RCC 7860 (cell line): ENCODE measurements at regions not wholly inside any gene's neighbourhood (a gene's known extent, or its start where the extent isn't known, plus 50 kb on each side); places are given as distances from the start of the nearest gene placed in this dataset.
"Not testable (repeated sequence)": the region's sequence is repeated elsewhere in the genome, so short reads cannot be mapped to it uniquely, and the experiment has no call there.

Source experiments
- DNase-seq: peaks from one replicate; pipeline ENCODE4 v3.0.0-alpha.2; 2015; ENCODE audit warnings: low spot score
- FAIRE-seq: peaks from 2 replicates; lab custom pipeline; 2012; peaks lifted over from hg19 to GRCh38; lab: Jason Lieb, UNC

- FAIRE-seq (no peak), DNase-seq (no peak)
These were observed 286.6 kb downstream of the LIG4 start for GRCh38 chr13:107928762-107929161.

- no peak for FAIRE-seq
These were observed 287.8 kb downstream of the LIG4 start for GRCh38 chr13:107927557-107927956.

GRCh38 chr13:107926515-107926914 lies 288.8 kb downstream of the LIG4 start:
- FAIRE-seq, DNase-seq: not testable (repeated sequence)

More at GRCh38 chr13:107927557-107927956, 287.8 kb downstream of the LIG4 start:
- no peak for DNase-seq

- DNase-seq, FAIRE-seq: not testable (repeated sequence)
These were observed 298.4 kb downstream of the LIG4 start for GRCh38 chr13:107916902-107917301.

GRCh38 chr13:107912745-107913144 lies 302.6 kb downstream of the LIG4 start:
- DNase-seq (no peak), FAIRE-seq (no peak)

GRCh38 chr13:107907065-107907805 lies 308.1 kb downstream of the LIG4 start:
- FAIRE-seq (no peak), DNase-seq (no peak)

- DNase-seq, result no peak
- FAIRE-seq, result no peak
These were observed 309.2 kb downstream of the LIG4 start for GRCh38 chr13:107906131-107906530.

- no peak for FAIRE-seq
These were observed 313.3 kb downstream of the LIG4 start for GRCh38 chr13:107901996-107902562.

GRCh38 chr13:107901230-107901629 lies 314.1 kb downstream of the LIG4 start:
- DNase-seq, result no peak
- FAIRE-seq, result no peak

More at GRCh38 chr13:107901996-107902562, 313.3 kb downstream of the LIG4 start:
- DNase-seq, result no peak

- FAIRE-seq, result no peak
These were observed 314.6 kb downstream of the LIG4 start for GRCh38 chr13:107900775-107901174.

GRCh38 chr13:107886118-107886517 lies 329.2 kb downstream of the LIG4 start:
- FAIRE-seq (no peak), DNase-seq (no peak)

More at GRCh38 chr13:107900775-107901174, 314.6 kb downstream of the LIG4 start:
- DNase-seq, result no peak

- FAIRE-seq, result no peak
- DNase-seq, result no peak
These were observed 330.8 kb downstream of the LIG4 start for GRCh38 chr13:107884564-107884963.

GRCh38 chr13:107883561-107884175 lies 331.7 kb downstream of the LIG4 start:
- peak; percentile 89 for DNase-seq
- peak; percentile 90 for FAIRE-seq

- DNase-seq, result no peak
- no peak for FAIRE-seq
These were observed 332.4 kb downstream of the LIG4 start for GRCh38 chr13:107882708-107883560.

GRCh38 chr13:107881362-107881761 lies 334.0 kb downstream of the LIG4 start:
- DNase-seq (peak; percentile 29), FAIRE-seq (peak; percentile 28)

GRCh38 chr13:107874456-107874855 lies 340.9 kb downstream of the LIG4 start:
- DNase-seq, result no peak
- no peak for FAIRE-seq

GRCh38 chr13:107873926-107874325 lies 341.4 kb downstream of the LIG4 start:
- FAIRE-seq (no peak), DNase-seq (no peak)

GRCh38 chr13:107870400-107870799 lies 344.9 kb downstream of the LIG4 start:
- DNase-seq (no peak), FAIRE-seq (no peak)

- peak; percentile 38 for DNase-seq
- FAIRE-seq, result no peak
These were observed 347.4 kb downstream of the LIG4 start for GRCh38 chr13:107867701-107868661.
